CD4-positive, alpha-beta memory T cell (primary cell): ENCODE measurements at regions not wholly inside any gene's neighbourhood (a gene's known extent, or its start where the extent isn't known, plus 50 kb on each side); places are given as distances from the start of the nearest gene placed in this dataset.

Source experiments
- CTCF ChIA-PET: fragments of 350-600 bp; sonication (Branson Sonifier 250); formaldehyde crosslinking; loops from one replicate; lab custom pipeline; 2021; ENCODE audit warnings: inconsistent platforms; ENCODE audit not compliant: partially characterized antibody; lab: Charles Lee
- POLR2A ChIA-PET: fragments of 350-600 bp; sonication (Branson Sonifier 250); formaldehyde crosslinking; loops from one replicate; lab custom pipeline; 2021; ENCODE audit not compliant: partially characterized antibody; lab: Charles Lee
- DNase-seq, 5 donors: peaks; one replicate each; pipeline versions ENCODE4 v3.0.0 to v3.0.0-alpha.2; 2020 to 2022; ENCODE audit warnings: mixed read lengths in 1 of 5
- H3K27ac ChIP-seq: one replicate; pipeline ENCODE4 v1.7.0; 2013; ENCODE audit warnings: low read depth, low read length
- H3K27me3 ChIP-seq: 2 replicates; pipeline ENCODE4 v1.7.0; 2013; ENCODE audit warnings: mild to moderate bottlenecking, low read length, moderate library complexity; ENCODE audit not compliant: insufficient read depth
- H3K36me3 ChIP-seq: 2 replicates; pipeline ENCODE4 v1.7.0; 2013; ENCODE audit warnings: mild to moderate bottlenecking, low read length, moderate library complexity; ENCODE audit not compliant: insufficient read depth
- H3K4me1 ChIP-seq: 2 replicates; pipeline ENCODE4 v1.7.0; 2013; ENCODE audit warnings: mild to moderate bottlenecking, low read length, moderate library complexity; ENCODE audit not compliant: insufficient read depth
- H3K4me3 ChIP-seq, 2 donors: one replicate each; pipeline ENCODE4 v1.7.0; 2013; ENCODE audit warnings: low read length in 2 of 2, mild to moderate bottlenecking in 1 of 2
- H3K9me3 ChIP-seq, 2 donors: one replicate each; pipeline ENCODE4 v1.7.0; 2013; ENCODE audit warnings: low read length in 2 of 2, control low read depth in 1 of 2; ENCODE audit not compliant: control insufficient read depth in 1 of 2
- H3K27ac Mint-ChIP-seq, 7 donors: one replicate each; pipeline ENCODE4 v1.8.0; 2020 to 2021; ENCODE audit warnings: mixed read lengths in 7 of 7, mild to moderate bottlenecking in 6 of 7, inconsistent platforms in 3 of 7, moderate library complexity in 3 of 7
- H3K27me3 Mint-ChIP-seq, 2 donors: one replicate each; pipeline ENCODE4 v1.8.0; 2020 to 2021; ENCODE audit warnings: mixed read lengths in 2 of 2
- H3K36me3 Mint-ChIP-seq, 2 donors: one replicate each; pipeline ENCODE4 v1.8.0; 2020 to 2021; ENCODE audit warnings: mixed read lengths in 2 of 2, inconsistent platforms in 1 of 2, mild to moderate bottlenecking in 1 of 2
- H3K4me1 Mint-ChIP-seq, 4 donors: one replicate each; pipeline ENCODE4 v1.8.0; 2020 to 2021; ENCODE audit warnings: mixed read lengths in 4 of 4, mild to moderate bottlenecking in 1 of 4
- H3K4me3 Mint-ChIP-seq, 8 donors: one replicate each; pipeline ENCODE4 v1.8.0; 2020 to 2021; ENCODE audit warnings: mixed read lengths in 8 of 8, mild to moderate bottlenecking in 7 of 8, moderate library complexity in 6 of 8, inconsistent platforms in 3 of 8
- H3K9me3 Mint-ChIP-seq, 8 donors: one replicate each; pipeline ENCODE4 v1.8.0; 2020 to 2021; ENCODE audit warnings: mixed read lengths in 8 of 8, mild to moderate bottlenecking in 5 of 8, inconsistent platforms in 3 of 8, moderate library complexity in 1 of 8
- intact Hi-C: fragments of 100-400 bp; cut with micrococcal nuclease; formaldehyde crosslinking; loops from one replicate; pipeline ENCODE4 v1.15.1; 2023

- Histone ChIP-seq H3K27me3 (no peaks in the 10 kb centered on the region), H3K9me3 (no peaks in the 10 kb centered on the region), H3K27ac (no peak overlapping the region), H3K36me3 (no peaks in the 10 kb centered on the region), H3K4me1 (no peaks in the 10 kb centered on the region), H3K4me3 (no peak overlapping the region)
- no peaks in the 10 kb centered on the region for H3K4me1 Mint-ChIP-seq
- no peak for DNase-seq
- no peak overlapping the region for H3K4me3 Mint-ChIP-seq
- no peaks in the 10 kb centered on the region for H3K36me3 Mint-ChIP-seq
- no peaks in the 10 kb centered on the region for H3K27me3 Mint-ChIP-seq
- intact Hi-C loops, result no loop called here
- H3K9me3 Mint-ChIP-seq, result peaks cover 0 to 41% (median 15%) of the 10 kb centered on the region in 8 donors
- ChIA-PET CTCF (no interaction called here), POLR2A (no interaction called here)
- no peak overlapping the region for H3K27ac Mint-ChIP-seq
These were observed 176.9 kb upstream of the SOX2 start for GRCh38 chr3:181534781-181535221.

GRCh38 chr3:181533811-181534210 is 177.9 kb upstream of the SOX2 start:
- H3K4me1 ChIP-seq, result no peaks in the 10 kb centered on the region
- peaks cover 0 to 42% (median 15%) of the 10 kb centered on the region in 8 donors for H3K9me3 Mint-ChIP-seq
- no peak overlapping the region for H3K4me3 ChIP-seq
- intact Hi-C loops, result no loop called here
- H3K27ac Mint-ChIP-seq, result no peak overlapping the region
- H3K4me3 Mint-ChIP-seq, result no peak overlapping the region
- H3K27ac ChIP-seq, result no peak overlapping the region
- no peaks in the 10 kb centered on the region for H3K4me1 Mint-ChIP-seq
- no peaks in the 10 kb centered on the region for H3K36me3 Mint-ChIP-seq
- H3K9me3 ChIP-seq, result no peaks in the 10 kb centered on the region
- DNase-seq, result no peak
- H3K27me3 ChIP-seq, result no peaks in the 10 kb centered on the region
- ChIA-PET CTCF (no interaction called here), POLR2A (no interaction called here)
- no peaks in the 10 kb centered on the region for H3K27me3 Mint-ChIP-seq
- H3K36me3 ChIP-seq, result no peaks in the 10 kb centered on the region

GRCh38 chr3:181530584-181530983 is 181.1 kb upstream of the SOX2 start:
- Mint-ChIP-seq H3K9me3 (peaks cover 2 to 45% (median 21%) of the 10 kb centered on the region in 8 donors), H3K36me3 (no peaks in the 10 kb centered on the region), H3K27me3 (no peaks in the 10 kb centered on the region), H3K27ac (no peak overlapping the region), H3K4me3 (no peak overlapping the region), H3K4me1 (no peaks in the 10 kb centered on the region)
- H3K36me3 ChIP-seq, result no peaks in the 10 kb centered on the region
- POLR2A ChIA-PET, result no interaction called here
- no peak overlapping the region for H3K4me3 ChIP-seq
- H3K9me3 ChIP-seq, result no peaks in the 10 kb centered on the region
- no peak for DNase-seq
- H3K27me3 ChIP-seq, result no peaks in the 10 kb centered on the region
- CTCF ChIA-PET, result no interaction called here
- H3K27ac ChIP-seq, result no peak overlapping the region
- intact Hi-C loops, result no loop called here
- H3K4me1 ChIP-seq, result no peaks in the 10 kb centered on the region

- intact Hi-C loops, result no loop called here
These were observed 189.9 kb upstream of the SOX2 start for GRCh38 chr3:181521831-181522230.

GRCh38 chr3:181518222-181518621 is 193.5 kb upstream of the SOX2 start:
- intact Hi-C loops, result no loop called here
- no peaks in the 10 kb centered on the region for H3K27me3 ChIP-seq
- no peak overlapping the region for H3K4me3 ChIP-seq
- no peaks in the 10 kb centered on the region for H3K4me1 ChIP-seq
- H3K27ac ChIP-seq, result no peak overlapping the region
- no peaks in the 10 kb centered on the region for H3K36me3 Mint-ChIP-seq
- ChIA-PET CTCF (no interaction called here), POLR2A (no interaction called here)
- no peaks in the 10 kb centered on the region for H3K36me3 ChIP-seq
- H3K9me3 Mint-ChIP-seq, result peaks cover 4 to 59% (median 28%) of the 10 kb centered on the region in 8 donors
- no peak overlapping the region for H3K4me3 Mint-ChIP-seq
- no peaks in the 10 kb centered on the region for H3K27me3 Mint-ChIP-seq
- no peak for DNase-seq
- H3K9me3 ChIP-seq, result no peaks in the 10 kb centered on the region
- H3K4me1 Mint-ChIP-seq, result no peaks in the 10 kb centered on the region
- no peak overlapping the region for H3K27ac Mint-ChIP-seq

More at GRCh38 chr3:181521831-181522230, 189.9 kb upstream of the SOX2 start:
- no peaks in the 10 kb centered on the region for H3K36me3 ChIP-seq
- H3K27me3 ChIP-seq, result no peaks in the 10 kb centered on the region
- no peaks in the 10 kb centered on the region for H3K9me3 ChIP-seq
- no peak for DNase-seq
- Mint-ChIP-seq H3K9me3 (peaks cover 0 to 69% (median 35%) of the 10 kb centered on the region in 8 donors), H3K4me3 (no peak overlapping the region), H3K27ac (no peak overlapping the region), H3K4me1 (no peaks in the 10 kb centered on the region), H3K36me3 (no peaks in the 10 kb centered on the region), H3K27me3 (no peaks in the 10 kb centered on the region)
- no peak overlapping the region for H3K27ac ChIP-seq
- no peaks in the 10 kb centered on the region for H3K4me1 ChIP-seq
- no peak overlapping the region for H3K4me3 ChIP-seq
- CTCF ChIA-PET, result no interaction called here
- POLR2A ChIA-PET, result no interaction called here

- Mint-ChIP-seq H3K36me3 (no peaks in the 10 kb centered on the region), H3K4me3 (no peak overlapping the region), H3K27me3 (no peaks in the 10 kb centered on the region), H3K27ac (no peak overlapping the region), H3K9me3 (peaks cover 10 to 64% (median 37%) of the 10 kb centered on the region in 8 donors), H3K4me1 (no peaks in the 10 kb centered on the region)
- Histone ChIP-seq H3K27me3 (no peaks in the 10 kb centered on the region), H3K4me3 (no peak overlapping the region), H3K9me3 (peaks cover 0 to 4% of the 10 kb centered on the region in 2 donors), H3K36me3 (no peaks in the 10 kb centered on the region), H3K27ac (no peak overlapping the region), H3K4me1 (no peaks in the 10 kb centered on the region)
- ChIA-PET CTCF (no interaction called here), POLR2A (no interaction called here)
- intact Hi-C loops, result no loop called here
- DNase-seq, result no peak
These were observed 198.9 kb upstream of the SOX2 start for GRCh38 chr3:181512787-181513186.

GRCh38 chr3:181510500-181510899 is 201.2 kb upstream of the SOX2 start:
- Mint-ChIP-seq H3K4me3 (no peak overlapping the region), H3K27me3 (no peaks in the 10 kb centered on the region), H3K36me3 (no peaks in the 10 kb centered on the region), H3K27ac (no peak overlapping the region), H3K9me3 (peaks cover 6 to 63% (median 39%) of the 10 kb centered on the region in 8 donors), H3K4me1 (no peaks in the 10 kb centered on the region)
- Histone ChIP-seq H3K4me1 (no peaks in the 10 kb centered on the region), H3K4me3 (no peak overlapping the region), H3K27ac (no peak overlapping the region), H3K9me3 (peaks cover 0 to 4% of the 10 kb centered on the region in 2 donors), H3K36me3 (no peaks in the 10 kb centered on the region), H3K27me3 (no peaks in the 10 kb centered on the region)
- DNase-seq, result no peak
- ChIA-PET POLR2A (no interaction called here), CTCF (no interaction called here)
- intact Hi-C loops, result no loop called here

- H3K36me3 ChIP-seq, result no peaks in the 10 kb centered on the region
- ChIA-PET CTCF (no interaction called here), POLR2A (no interaction called here)
- DNase-seq, result no peak
- H3K27me3 ChIP-seq, result no peaks in the 10 kb centered on the region
- no peak overlapping the region for H3K4me3 ChIP-seq
- Mint-ChIP-seq H3K27me3 (no peaks in the 10 kb centered on the region), H3K9me3 (peaks cover 0 to 12% (median 7%) of the 10 kb centered on the region in 8 donors), H3K27ac (no peak overlapping the region), H3K4me1 (no peaks in the 10 kb centered on the region), H3K36me3 (no peaks in the 10 kb centered on the region), H3K4me3 (no peak overlapping the region)
- no peak overlapping the region for H3K27ac ChIP-seq
- intact Hi-C loops, result no loop called here
- no peaks in the 10 kb centered on the region for H3K9me3 ChIP-seq
- no peaks in the 10 kb centered on the region for H3K4me1 ChIP-seq
These were observed 214.4 kb upstream of the SOX2 start for GRCh38 chr3:181497358-181497757.
